H1 (cell line): ENCODE measurements at regions not wholly inside any gene's neighbourhood (a gene's known extent, or its start where the extent isn't known, plus 50 kb on each side); places are given as distances from the start of the nearest gene placed in this dataset.

ENCODE experiments used
- CREB1 ChIP-seq: IDR thresholded peaks from 2 replicates; pipeline ENCODE4 v1.6.1; 2012; ENCODE audit warnings: inconsistent platforms
- FOSL1 ChIP-seq: IDR thresholded peaks from 2 replicates; pipeline ENCODE4 v1.6.1; 2011; ENCODE audit warnings: mild to moderate bottlenecking, low read depth, low read length, moderate library complexity; ENCODE audit not compliant: insufficient read depth
- HDAC2 ChIP-seq, 2 experiments: fragments of 300-600 bp in 1 of 2; sonication (generic) in 1 of 2; IDR thresholded peaks; 2 replicates each; pipeline ENCODE4 v1.6.1; 2011 to 2012; ENCODE audit warnings: low read depth in 2 of 2, low read length in 2 of 2, mild to moderate bottlenecking in 2 of 2, moderate library complexity in 2 of 2, borderline replicate concordance in 1 of 2, inconsistent platforms in 1 of 2
- KDM1A ChIP-seq: fragments of 200-600, 300-600 bp; sonication (generic); IDR thresholded peaks from 2 replicates; pipeline ENCODE4 v1.7.1; 2016; ENCODE audit warnings: mild to moderate bottlenecking, low read length, borderline replicate concordance
- SIN3A ChIP-seq, 2 experiments: IDR thresholded peaks in 1 of 2; conservative IDR thresholded peaks in 1 of 2; 2 replicates each; pipeline ENCODE4 v1.6.1; 2011 to 2012; ENCODE audit warnings: low read length in 2 of 2, improper control_type of control experiment in 1 of 2, low read depth in 1 of 2, mild to moderate bottlenecking in 1 of 2
- SIX5 ChIP-seq: IDR thresholded peaks from 2 replicates; pipeline ENCODE4 v1.6.1; 2011; ENCODE audit warnings: mild to moderate bottlenecking, low read depth, low read length
- SP2 ChIP-seq: IDR thresholded peaks from 2 replicates; pipeline ENCODE4 v1.6.1; 2012; ENCODE audit warnings: mild to moderate bottlenecking, low read length, inconsistent platforms
- TF ChIP-seq, protein P1 (sequence below), 3 experiments: IDR thresholded peaks; 1 replicate in 2 of 3; 2 replicates in 1 of 3; pipeline versions ENCODE4 v1.5.1 to v1.6.1; 2011; ENCODE audit warnings: low read length in 3 of 3, mild to moderate bottlenecking in 3 of 3, inconsistent platforms in 2 of 3, low read depth in 1 of 3, moderate library complexity in 1 of 3; ENCODE audit not compliant: insufficient read depth in 1 of 3; ENCODE audit errors: control extremely low read depth in 1 of 3

DNA sequence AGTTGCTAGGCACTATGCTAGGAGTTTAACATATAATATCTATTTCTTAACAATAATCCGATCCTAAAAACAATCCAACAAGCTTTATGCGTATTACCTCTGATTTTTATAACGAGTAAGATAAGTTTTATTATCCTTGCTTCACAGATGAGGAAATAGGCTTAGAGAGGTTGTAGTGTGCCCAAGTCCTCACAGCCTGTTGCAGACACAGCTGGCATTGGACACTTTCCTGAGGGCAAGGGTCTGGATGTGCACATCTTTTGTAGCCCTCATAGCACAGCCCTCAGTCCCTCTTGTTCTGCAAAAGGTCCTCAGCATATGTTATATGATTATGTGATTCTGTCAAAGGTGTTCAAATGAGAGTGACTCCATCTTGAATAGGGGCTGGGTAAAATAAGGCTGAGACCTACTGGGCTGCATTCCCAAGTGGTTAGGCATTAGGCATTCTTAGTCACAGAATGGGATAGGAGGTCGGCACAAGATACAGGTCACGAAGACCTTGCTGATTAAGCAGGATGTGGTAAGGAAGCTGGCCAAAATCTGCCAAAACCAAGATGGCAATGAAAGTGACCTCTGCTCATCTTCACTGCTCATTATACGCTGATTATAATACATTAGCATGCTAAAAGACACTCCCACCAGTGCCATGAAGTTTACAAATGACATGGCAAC lies 75.7 kb upstream of the F3 start (continued):
- no peak for TF ChIP-seq SIN3A (conservative IDR thresholded peaks at IDR 0.05 in 1 of 2, IDR thresholded peaks at IDR 0.05 in 1 of 2; ENCODE audit: low read depth in 1 of 2, low read length in 2 of 2)
- TF ChIP-seq SIX5: no peak
- TF ChIP-seq SP2: no peak
- TF ChIP-seq, protein P1, sequence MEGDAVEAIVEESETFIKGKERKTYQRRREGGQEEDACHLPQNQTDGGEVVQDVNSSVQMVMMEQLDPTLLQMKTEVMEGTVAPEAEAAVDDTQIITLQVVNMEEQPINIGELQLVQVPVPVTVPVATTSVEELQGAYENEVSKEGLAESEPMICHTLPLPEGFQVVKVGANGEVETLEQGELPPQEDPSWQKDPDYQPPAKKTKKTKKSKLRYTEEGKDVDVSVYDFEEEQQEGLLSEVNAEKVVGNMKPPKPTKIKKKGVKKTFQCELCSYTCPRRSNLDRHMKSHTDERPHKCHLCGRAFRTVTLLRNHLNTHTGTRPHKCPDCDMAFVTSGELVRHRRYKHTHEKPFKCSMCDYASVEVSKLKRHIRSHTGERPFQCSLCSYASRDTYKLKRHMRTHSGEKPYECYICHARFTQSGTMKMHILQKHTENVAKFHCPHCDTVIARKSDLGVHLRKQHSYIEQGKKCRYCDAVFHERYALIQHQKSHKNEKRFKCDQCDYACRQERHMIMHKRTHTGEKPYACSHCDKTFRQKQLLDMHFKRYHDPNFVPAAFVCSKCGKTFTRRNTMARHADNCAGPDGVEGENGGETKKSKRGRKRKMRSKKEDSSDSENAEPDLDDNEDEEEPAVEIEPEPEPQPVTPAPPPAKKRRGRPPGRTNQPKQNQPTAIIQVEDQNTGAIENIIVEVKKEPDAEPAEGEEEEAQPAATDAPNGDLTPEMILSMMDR (IDR thresholded peaks at IDR 0.05; ENCODE audit: control extremely low read depth in 1 of 3, insufficient read depth in 1 of 3, low read depth in 1 of 3, low read length in 3 of 3): no peak
- no peak for TF ChIP-seq FOSL1
- TF ChIP-seq CREB1: no peak
- TF ChIP-seq HDAC2 (IDR thresholded peaks at IDR 0.05; ENCODE audit: borderline replicate concordance in 1 of 2, low read depth in 2 of 2, low read length in 2 of 2): no peak
- no peak for TF ChIP-seq KDM1A
